GM23248 (cell line): ENCODE measurements at regions not wholly inside any gene's neighbourhood (a gene's known extent, or its start where the extent isn't known, plus 50 kb on each side); places are given as distances from the start of the nearest gene placed in this dataset.

Experiments
- EZH2 ChIP-seq: fragments of 200-600 bp; sonication (generic); IDR thresholded peaks from 2 replicates; pipeline ENCODE4 v1.6.1; 2018; ENCODE audit warnings: antibody characterized with exemption, mild to moderate bottlenecking; ENCODE audit not compliant: insufficient read depth, poor library complexity, severe bottlenecking
- EZH2phosphoT487 ChIP-seq: fragments of 200-600 bp; sonication (generic); IDR thresholded peaks from 2 replicates; pipeline ENCODE4 v1.6.1; 2018; ENCODE audit warnings: antibody characterized with exemption, moderate library complexity, mild to moderate bottlenecking, low read depth; ENCODE audit not compliant: insufficient read depth

GRCh38 chr2:145012806-145013205 is 492.9 kb upstream of the ZEB2 start:
- no peak for TF ChIP-seq EZH2
- TF ChIP-seq EZH2phosphoT487: no peak
